ENCODE measurements at regions not wholly inside any gene's neighbourhood (a gene's known extent, or its start where the extent isn't known, plus 50 kb on each side); places are given as distances from the start of the nearest gene placed in this dataset.
"Not testable (repeated sequence)": the region's sequence is repeated elsewhere in the genome, so short reads cannot be mapped to it uniquely, and the experiment has no call there.

- TF ChIP-seq, protein P1, sequence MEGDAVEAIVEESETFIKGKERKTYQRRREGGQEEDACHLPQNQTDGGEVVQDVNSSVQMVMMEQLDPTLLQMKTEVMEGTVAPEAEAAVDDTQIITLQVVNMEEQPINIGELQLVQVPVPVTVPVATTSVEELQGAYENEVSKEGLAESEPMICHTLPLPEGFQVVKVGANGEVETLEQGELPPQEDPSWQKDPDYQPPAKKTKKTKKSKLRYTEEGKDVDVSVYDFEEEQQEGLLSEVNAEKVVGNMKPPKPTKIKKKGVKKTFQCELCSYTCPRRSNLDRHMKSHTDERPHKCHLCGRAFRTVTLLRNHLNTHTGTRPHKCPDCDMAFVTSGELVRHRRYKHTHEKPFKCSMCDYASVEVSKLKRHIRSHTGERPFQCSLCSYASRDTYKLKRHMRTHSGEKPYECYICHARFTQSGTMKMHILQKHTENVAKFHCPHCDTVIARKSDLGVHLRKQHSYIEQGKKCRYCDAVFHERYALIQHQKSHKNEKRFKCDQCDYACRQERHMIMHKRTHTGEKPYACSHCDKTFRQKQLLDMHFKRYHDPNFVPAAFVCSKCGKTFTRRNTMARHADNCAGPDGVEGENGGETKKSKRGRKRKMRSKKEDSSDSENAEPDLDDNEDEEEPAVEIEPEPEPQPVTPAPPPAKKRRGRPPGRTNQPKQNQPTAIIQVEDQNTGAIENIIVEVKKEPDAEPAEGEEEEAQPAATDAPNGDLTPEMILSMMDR (conservative IDR thresholded peaks at IDR 0.05; ENCODE audit: low read depth, low read length): no peak
- TF ChIP-seq EZH2 (IDR thresholded peaks at IDR 0.05; ENCODE audit: borderline replicate concordance, low read depth, low read length, poor library complexity, severe bottlenecking): no peak
- no peak overlapping the region for H3K4me3 ChIP-seq (ENCODE audit: low read depth, low read length, poor library complexity, severe bottlenecking)
- H3K9me3 ChIP-seq (ENCODE audit: low read depth, low read length, poor library complexity, severe bottlenecking): no peaks in the 10 kb centered on the region
- no peaks in the 10 kb centered on the region for H3K36me3 ChIP-seq (ENCODE audit: insufficient read depth, low read length, poor library complexity, severe bottlenecking)
- DNase-seq (ENCODE audit: low spot score): no peak
- CTCF ChIA-PET: no interaction called here
- H3K4me1 ChIP-seq (ENCODE audit: insufficient read depth, low read length, poor library complexity, severe bottlenecking): no peaks in the 10 kb centered on the region
- POLR2A ChIA-PET (ENCODE audit: low non-redundant PET): no interaction called here
- no TSS peak for BruUV-seq (replicated peaks)
- no peaks in the 10 kb centered on the region for H3K27me3 ChIP-seq (replicated peaks; ENCODE audit: insufficient read depth, low read depth, low read length, poor library complexity)
- H3K27ac ChIP-seq (ENCODE audit: low read depth, low read length, poor library complexity, severe bottlenecking): no peak overlapping the region
- intact Hi-C loops (cut with micrococcal nuclease; ENCODE audit: unreplicated experiment): no loop called here
Observed at GRCh38 chrX:120725874-120726273, 96.0 kb upstream of the C1GALT1C1 start.

- BruUV-seq (replicated peaks): no TSS peak
- no peak for DNase-seq (ENCODE audit: low spot score)
- intact Hi-C loops (cut with micrococcal nuclease; ENCODE audit: unreplicated experiment): no loop called here
- H3K27ac ChIP-seq (ENCODE audit: low read depth, low read length, poor library complexity, severe bottlenecking): no peak overlapping the region
- TF ChIP-seq, protein P1 (conservative IDR thresholded peaks at IDR 0.05; ENCODE audit: low read depth, low read length): no peak
- no peak for TF ChIP-seq EZH2 (IDR thresholded peaks at IDR 0.05; ENCODE audit: borderline replicate concordance, low read depth, low read length, poor library complexity, severe bottlenecking)
- ChIA-PET CTCF (no interaction called here), POLR2A (ENCODE audit: low non-redundant PET) (no interaction called here)
- H3K36me3 ChIP-seq (ENCODE audit: insufficient read depth, low read length, poor library complexity, severe bottlenecking): no peaks in the 10 kb centered on the region
- no peaks in the 10 kb centered on the region for H3K4me1 ChIP-seq (ENCODE audit: insufficient read depth, low read length, poor library complexity, severe bottlenecking)
- H3K4me3 ChIP-seq (ENCODE audit: low read depth, low read length, poor library complexity, severe bottlenecking): no peak overlapping the region
- no peaks in the 10 kb centered on the region for H3K27me3 ChIP-seq (replicated peaks; ENCODE audit: insufficient read depth, low read depth, low read length, poor library complexity)
- H3K9me3 ChIP-seq (ENCODE audit: low read depth, low read length, poor library complexity, severe bottlenecking): no peaks in the 10 kb centered on the region
Observed at GRCh38 chrX:120719622-120720021, 89.8 kb upstream of the C1GALT1C1 start.

- BruUV-seq (replicated peaks): no TSS peak
Observed at GRCh38 chrX:120718969-120719368, 89.1 kb upstream of the C1GALT1C1 start.

GRCh38 chrX:120702337-120702736 lies 72.5 kb upstream of the C1GALT1C1 start:
- H3K9me3 ChIP-seq (ENCODE audit: low read depth, low read length, poor library complexity, severe bottlenecking); BruUV-seq (replicated peaks); H3K36me3 ChIP-seq (ENCODE audit: insufficient read depth, low read length, poor library complexity, severe bottlenecking); POLR2A ChIA-PET (ENCODE audit: low non-redundant PET); intact Hi-C loops (cut with micrococcal nuclease; ENCODE audit: unreplicated experiment); CTCF ChIA-PET; H3K27ac ChIP-seq (ENCODE audit: low read depth, low read length, poor library complexity, severe bottlenecking); H3K4me1 ChIP-seq (ENCODE audit: insufficient read depth, low read length, poor library complexity, severe bottlenecking); H3K27me3 ChIP-seq (replicated peaks; ENCODE audit: insufficient read depth, low read depth, low read length, poor library complexity); H3K4me3 ChIP-seq (ENCODE audit: low read depth, low read length, poor library complexity, severe bottlenecking); DNase-seq (ENCODE audit: low spot score): not testable (repeated sequence)

More at GRCh38 chrX:120718969-120719368, 89.1 kb upstream of the C1GALT1C1 start:
- no peak for DNase-seq (ENCODE audit: low spot score)
- ChIA-PET POLR2A (ENCODE audit: low non-redundant PET) (no interaction called here), CTCF (no interaction called here)
- no peak for TF ChIP-seq EZH2 (IDR thresholded peaks at IDR 0.05; ENCODE audit: borderline replicate concordance, low read depth, low read length, poor library complexity, severe bottlenecking)
- TF ChIP-seq, protein P1 (conservative IDR thresholded peaks at IDR 0.05; ENCODE audit: low read depth, low read length): no peak
- no peak overlapping the region for H3K4me3 ChIP-seq (ENCODE audit: low read depth, low read length, poor library complexity, severe bottlenecking)
- H3K9me3 ChIP-seq (ENCODE audit: low read depth, low read length, poor library complexity, severe bottlenecking): no peaks in the 10 kb centered on the region
- no peak overlapping the region for H3K27ac ChIP-seq (ENCODE audit: low read depth, low read length, poor library complexity, severe bottlenecking)
- no peaks in the 10 kb centered on the region for H3K4me1 ChIP-seq (ENCODE audit: insufficient read depth, low read length, poor library complexity, severe bottlenecking)
- H3K27me3 ChIP-seq (replicated peaks; ENCODE audit: insufficient read depth, low read depth, low read length, poor library complexity): no peaks in the 10 kb centered on the region
- H3K36me3 ChIP-seq (ENCODE audit: insufficient read depth, low read length, poor library complexity, severe bottlenecking): no peaks in the 10 kb centered on the region
- intact Hi-C loops (cut with micrococcal nuclease; ENCODE audit: unreplicated experiment): no loop called here

Measured in A673 (cell line).